OCI-LY7 (cell line): ENCODE measurements at regions not wholly inside any gene's neighbourhood (a gene's known extent, or its start where the extent isn't known, plus 50 kb on each side); places are given as distances from the start of the nearest gene placed in this dataset.

Experiments
- BruUV-seq: library from RNA; stranded (reverse); fragments of 400-500 nt; replicated peaks from 2 replicates; lab custom pipeline; 2021; lab: Mats Ljungman, UMichigan
- CTCF ChIA-PET: fragments of 300-600 bp; sonication (Branson Sonifier 250); formaldehyde crosslinking; loops from one replicate; lab custom pipeline; 2022; ENCODE audit warnings: antibody characterized with exemption; ENCODE audit not compliant: unreplicated experiment; lab: Charles Lee
- POLR2A ChIA-PET: fragments of 300-600 bp; sonication (Branson Sonifier 250); formaldehyde crosslinking; loops from one replicate; lab custom pipeline; 2022; ENCODE audit warnings: antibody characterized with exemption; lab: Charles Lee
- DNase-seq: peaks from one replicate; pipeline ENCODE4 v3.0.0-alpha.2; 2015; ENCODE audit warnings: low spot score
- H2AFZ ChIP-seq: fragments of 200-600 bp; sonication (generic), shearing (Covaris generic); 2 replicates; pipeline ENCODE4 v1.6.1; 2014; ENCODE audit warnings: mild to moderate bottlenecking, antibody characterized with exemption, low read length, moderate library complexity
- H3K27ac ChIP-seq: fragments of 200-600 bp; sonication (generic); 2 replicates; pipeline ENCODE4 v1.5.1; 2014; ENCODE audit warnings: mixed run types, low read depth, mild to moderate bottlenecking, moderate library complexity, low read length, inconsistent platforms; ENCODE audit not compliant: poor library complexity, severe bottlenecking
- H3K36me3 ChIP-seq: fragments of 200-600 bp; sonication (generic); 2 replicates; pipeline ENCODE4 v1.6.1; 2014; ENCODE audit warnings: mild to moderate bottlenecking, antibody characterized with exemption, low read length, moderate library complexity, mixed read lengths; ENCODE audit not compliant: insufficient read depth
- H3K4me1 ChIP-seq: fragments of 200-600 bp; sonication (generic); 2 replicates; pipeline ENCODE4 v1.5.1; 2014; ENCODE audit warnings: mild to moderate bottlenecking, low read length; ENCODE audit not compliant: insufficient read depth, poor library complexity, severe bottlenecking
- H3K4me2 ChIP-seq: fragments of 200-600 bp; sonication (generic); 2 replicates; pipeline ENCODE4 v1.6.1; 2014; ENCODE audit warnings: mild to moderate bottlenecking, low read length
- H3K4me3 ChIP-seq: fragments of 200-600 bp; sonication (generic); 2 replicates; pipeline ENCODE4 v1.5.1; 2014; ENCODE audit warnings: mild to moderate bottlenecking, low read depth, low read length; ENCODE audit not compliant: poor library complexity, severe bottlenecking
- H3K79me2 ChIP-seq: fragments of 200-600 bp; sonication (generic); 2 replicates; pipeline ENCODE4 v1.6.1; 2016; ENCODE audit warnings: low read depth, mild to moderate bottlenecking, low read length, moderate library complexity, mixed read lengths; ENCODE audit not compliant: insufficient read depth
- H3K9me2 ChIP-seq: fragments of 200-600 bp; sonication (generic); 2 replicates; pipeline ENCODE4 v1.6.1; 2016; ENCODE audit warnings: mild to moderate bottlenecking, low read length, mixed read lengths; ENCODE audit not compliant: insufficient read depth
- H3K9me3 ChIP-seq: fragments of 200-600 bp; sonication (generic); 2 replicates; pipeline ENCODE4 v1.6.1; 2014; ENCODE audit warnings: mild to moderate bottlenecking, mixed run types, low read length, mixed read lengths
- H4K20me1 ChIP-seq: fragments of 200-600 bp; sonication (generic); 2 replicates; pipeline ENCODE4 v1.6.1; 2014; ENCODE audit warnings: mild to moderate bottlenecking, antibody characterized with exemption, low read length, moderate library complexity, mixed read lengths; ENCODE audit not compliant: insufficient read depth
- CTCF ChIP-seq: fragments of 200-600 bp; sonication (generic); conservative IDR thresholded peaks from 2 replicates; pipeline ENCODE4 v1.5.1; 2014; ENCODE audit warnings: mild to moderate bottlenecking, antibody characterized with exemption, low read length, moderate library complexity, mixed read lengths
- EZH2phosphoT487 ChIP-seq: fragments of 200-600 bp; sonication (generic); IDR thresholded peaks from 2 replicates; pipeline ENCODE4 v1.6.1; 2018; ENCODE audit warnings: low read depth, borderline replicate concordance, mild to moderate bottlenecking, mixed run types, antibody characterized with exemption, low read length, moderate library complexity, mixed read lengths
- intact Hi-C: fragments of 100-400 bp; cut with micrococcal nuclease; formaldehyde crosslinking; loops from one replicate; pipeline ENCODE4 v1.10.0; 2022; ENCODE audit not compliant: unreplicated experiment

- Histone ChIP-seq H3K4me1 (no peaks in the 10 kb centered on the region), H3K4me2 (no peak overlapping the region), H3K9me2 (no peaks in the 10 kb centered on the region), H3K9me3 (no peaks in the 10 kb centered on the region), H3K27ac (no peak overlapping the region), H3K36me3 (no peaks in the 10 kb centered on the region), H3K4me3 (no peak overlapping the region), H4K20me1 (no peaks in the 10 kb centered on the region), H3K79me2 (no peaks in the 10 kb centered on the region), H2AFZ (no peak overlapping the region)
- DNase-seq, result no peak
- POLR2A ChIA-PET, result interaction anchor here (0.6 kb wide), 1 partner anchor 778 kb away, joined by 3 read pairs; no protein-coding TSS in a partner anchor
- CTCF ChIA-PET, result no interaction called here
- no TSS peak for BruUV-seq
- TF ChIP-seq EZH2phosphoT487 (no peak), CTCF (no peak)
- intact Hi-C loops, result no loop called here
Observed at GRCh38 chr3:65083240-65083639, 395.4 kb upstream of the ADAMTS9 start.

GRCh38 chr3:65081536-65081935 lies 393.7 kb upstream of the ADAMTS9 start:
- ChIA-PET CTCF (no interaction called here), POLR2A (interaction anchor here (0.6 kb wide), 1 partner anchor 14 kb away, joined by 3 read pairs; no protein-coding TSS in a partner anchor)
- H3K4me1 ChIP-seq, result no peaks in the 10 kb centered on the region
- H2AFZ ChIP-seq, result no peak overlapping the region
- intact Hi-C loops, result no loop called here
- TF ChIP-seq EZH2phosphoT487 (no peak), CTCF (no peak)
- BruUV-seq, result no TSS peak
- no peak overlapping the region for H3K27ac ChIP-seq
- H3K36me3 ChIP-seq, result no peaks in the 10 kb centered on the region
- no peaks in the 10 kb centered on the region for H3K9me2 ChIP-seq
- H3K4me3 ChIP-seq, result no peak overlapping the region
- no peak overlapping the region for H3K4me2 ChIP-seq
- DNase-seq, result no peak
- H4K20me1 ChIP-seq, result no peaks in the 10 kb centered on the region
- no peaks in the 10 kb centered on the region for H3K79me2 ChIP-seq
- H3K9me3 ChIP-seq, result no peaks in the 10 kb centered on the region

- intact Hi-C loops, result no loop called here
- no TSS peak for BruUV-seq
- H3K4me2 ChIP-seq, result no peak overlapping the region
- H4K20me1 ChIP-seq, result no peaks in the 10 kb centered on the region
- ChIA-PET POLR2A (no interaction called here), CTCF (no interaction called here)
- no peak for DNase-seq
- no peak for TF ChIP-seq EZH2phosphoT487
- no peak for TF ChIP-seq CTCF
- H3K27ac ChIP-seq, result no peak overlapping the region
- no peaks in the 10 kb centered on the region for H3K4me1 ChIP-seq
- no peak overlapping the region for H2AFZ ChIP-seq
- H3K4me3 ChIP-seq, result no peak overlapping the region
- H3K79me2 ChIP-seq, result no peaks in the 10 kb centered on the region
- no peaks in the 10 kb centered on the region for H3K9me3 ChIP-seq
- no peaks in the 10 kb centered on the region for H3K36me3 ChIP-seq
- no peaks in the 10 kb centered on the region for H3K9me2 ChIP-seq
Observed at GRCh38 chr3:65080432-65080831, 392.6 kb upstream of the ADAMTS9 start.
